ENCODE measurements at regions not wholly inside any gene's neighbourhood (a gene's known extent, or its start where the extent isn't known, plus 50 kb on each side); places are given as distances from the start of the nearest gene placed in this dataset.

DNA sequence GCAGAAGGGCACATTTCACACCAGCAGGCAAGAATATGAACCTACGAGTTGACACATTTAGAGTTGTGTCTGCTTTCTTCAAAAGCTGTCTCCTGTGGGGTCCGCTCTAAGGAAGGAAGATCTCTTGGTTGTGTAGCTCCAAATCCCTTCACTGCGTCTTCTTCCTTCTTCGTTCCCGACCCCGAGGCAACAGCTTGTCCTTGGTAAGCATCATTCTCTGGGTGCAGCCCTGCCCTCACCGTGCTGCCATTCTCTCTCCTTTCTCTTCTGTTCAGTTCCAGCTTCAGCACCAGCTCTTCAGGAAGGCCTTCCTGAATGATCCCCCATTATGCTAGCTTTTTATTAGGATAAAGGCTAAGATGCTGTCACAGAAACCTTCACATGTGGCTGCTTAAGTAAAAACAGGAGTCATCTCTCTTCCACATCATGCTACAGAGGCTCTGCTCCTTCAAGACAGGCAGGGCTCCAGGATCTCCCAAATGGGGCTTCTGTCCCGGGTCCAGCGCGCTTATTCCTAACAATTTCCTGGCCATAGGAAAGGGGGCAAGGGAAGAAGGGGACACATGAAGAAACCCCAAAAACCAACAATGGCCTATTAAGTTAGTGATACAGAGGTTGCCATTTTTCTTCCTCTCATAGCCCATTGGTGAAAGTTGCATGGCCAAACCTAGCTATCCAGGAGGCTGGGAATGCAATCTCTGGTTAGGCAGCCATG is 52.2 kb upstream of the SHH start:
- CTCF ChIA-PET = no interaction called here
- peaks cover 0 to 4% (median 0%) of the 10 kb centered on the region in 3 donors for H3K9me3 ChIP-seq (ENCODE audit: control extremely low read depth in 1 of 3, control insufficient read depth in 2 of 3, insufficient read depth in 1 of 3, low read length in 2 of 3)
- H3K79me2 ChIP-seq (ENCODE audit: control insufficient read depth, insufficient read depth, low read length) = no peaks in the 10 kb centered on the region
- Mint-ChIP-seq H3K4me1 (no peaks in the 10 kb centered on the region), H3K4me3 (no peak overlapping the region), H3K9me3 (ENCODE audit: insufficient read depth) (no peaks in the 10 kb centered on the region), H3K27ac (no peak overlapping the region), H3K27me3 (peaks cover 7% of the 10 kb centered on the region)
- no peak overlapping the region for H2AFZ ChIP-seq (ENCODE audit: insufficient read depth, low read depth, low read length, poor library complexity, severe bottlenecking)
- no peak overlapping the region for H3K4me3 ChIP-seq (ENCODE audit: control extremely low read depth in 1 of 5, extremely low read depth in 1 of 5, insufficient read depth in 1 of 5, low read depth in 2 of 5, low read length in 4 of 5)
- no peaks in the 10 kb centered on the region for H3K27me3 ChIP-seq (replicated peaks in 1 of 4; ENCODE audit: control extremely low read depth in 1 of 4, control insufficient read depth in 3 of 4, insufficient read depth in 4 of 4, low read length in 3 of 4)
- TF ChIP-seq, protein P1, sequence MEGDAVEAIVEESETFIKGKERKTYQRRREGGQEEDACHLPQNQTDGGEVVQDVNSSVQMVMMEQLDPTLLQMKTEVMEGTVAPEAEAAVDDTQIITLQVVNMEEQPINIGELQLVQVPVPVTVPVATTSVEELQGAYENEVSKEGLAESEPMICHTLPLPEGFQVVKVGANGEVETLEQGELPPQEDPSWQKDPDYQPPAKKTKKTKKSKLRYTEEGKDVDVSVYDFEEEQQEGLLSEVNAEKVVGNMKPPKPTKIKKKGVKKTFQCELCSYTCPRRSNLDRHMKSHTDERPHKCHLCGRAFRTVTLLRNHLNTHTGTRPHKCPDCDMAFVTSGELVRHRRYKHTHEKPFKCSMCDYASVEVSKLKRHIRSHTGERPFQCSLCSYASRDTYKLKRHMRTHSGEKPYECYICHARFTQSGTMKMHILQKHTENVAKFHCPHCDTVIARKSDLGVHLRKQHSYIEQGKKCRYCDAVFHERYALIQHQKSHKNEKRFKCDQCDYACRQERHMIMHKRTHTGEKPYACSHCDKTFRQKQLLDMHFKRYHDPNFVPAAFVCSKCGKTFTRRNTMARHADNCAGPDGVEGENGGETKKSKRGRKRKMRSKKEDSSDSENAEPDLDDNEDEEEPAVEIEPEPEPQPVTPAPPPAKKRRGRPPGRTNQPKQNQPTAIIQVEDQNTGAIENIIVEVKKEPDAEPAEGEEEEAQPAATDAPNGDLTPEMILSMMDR (IDR thresholded peaks at IDR 0.05) = no peak
- TF ChIP-seq EZH2 (IDR thresholded peaks at IDR 0.05; ENCODE audit: borderline replicate concordance, insufficient read depth, low read depth, low read length, poor library complexity, severe bottlenecking) = no peak
- H3K4me1 ChIP-seq (ENCODE audit: control insufficient read depth in 2 of 2, insufficient read depth in 2 of 2, low read length in 2 of 2) = no peaks in the 10 kb centered on the region
- no peaks in the 10 kb centered on the region for H3K36me3 ChIP-seq (replicated peaks in 1 of 2; ENCODE audit: control extremely low read depth in 1 of 2, control insufficient read depth in 1 of 2, extremely low read depth in 1 of 2, insufficient read depth in 2 of 2, low read length in 1 of 2)
- 92% methylated on average over 7 of the region's 10 CpGs for WGBS (ENCODE audit: insufficient coverage)
- no peak overlapping the region for H3K9ac ChIP-seq (ENCODE audit: low read length)
- DNase-seq (no peak), ATAC-seq (ENCODE audit: low read depth) (no peak)
- H4K20me1 ChIP-seq (ENCODE audit: control insufficient read depth, insufficient read depth, low read length, poor library complexity, severe bottlenecking) = no peaks in the 10 kb centered on the region
- intact Hi-C loops (cut with micrococcal nuclease) = no loop called here
- no peak overlapping the region for H3K4me2 ChIP-seq (replicated peaks; ENCODE audit: low read depth, low read length, poor library complexity, severe bottlenecking)
- no peak overlapping the region for H3K27ac ChIP-seq (ENCODE audit: low read length in 2 of 2)
- POLR2A ChIA-PET = no interaction called here

DNA sequence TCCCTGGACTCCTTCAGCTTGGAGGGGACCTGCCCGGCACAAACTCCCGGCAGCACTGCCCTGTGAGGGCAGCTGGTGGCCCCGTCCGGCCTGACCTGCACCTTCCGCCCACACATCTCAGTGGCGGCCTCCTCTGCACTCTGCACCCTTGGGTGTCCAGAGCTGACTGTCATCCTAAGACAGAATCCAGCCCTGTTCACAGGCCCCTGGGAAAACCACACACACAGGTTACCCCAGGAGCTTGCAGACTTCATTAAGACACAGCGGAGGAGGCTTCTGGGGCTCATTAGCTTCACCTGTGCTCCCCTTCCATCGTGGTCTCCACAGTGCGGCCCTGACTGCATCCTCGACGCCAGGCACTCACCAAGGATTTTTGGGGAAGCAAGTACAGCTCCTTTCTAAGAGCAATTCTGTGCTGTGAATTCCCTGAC is 51.5 kb upstream of the SHH start:
- Histone ChIP-seq H3K9me3 (ENCODE audit: control extremely low read depth in 1 of 3, control insufficient read depth in 2 of 3, insufficient read depth in 1 of 3, low read length in 2 of 3) (no peaks in the 10 kb centered on the region), H3K4me1 (ENCODE audit: control insufficient read depth in 2 of 2, insufficient read depth in 2 of 2, low read length in 2 of 2) (no peaks in the 10 kb centered on the region), H3K4me2 (replicated peaks; ENCODE audit: low read depth, low read length, poor library complexity, severe bottlenecking) (no peak overlapping the region), H4K20me1 (ENCODE audit: control insufficient read depth, insufficient read depth, low read length, poor library complexity, severe bottlenecking) (no peaks in the 10 kb centered on the region), H3K36me3 (replicated peaks in 1 of 2; ENCODE audit: control extremely low read depth in 1 of 2, control insufficient read depth in 1 of 2, extremely low read depth in 1 of 2, insufficient read depth in 2 of 2, low read length in 1 of 2) (no peaks in the 10 kb centered on the region), H3K79me2 (ENCODE audit: control insufficient read depth, insufficient read depth, low read length) (no peaks in the 10 kb centered on the region), H3K27ac (ENCODE audit: low read length in 2 of 2) (no peak overlapping the region), H3K4me3 (ENCODE audit: control extremely low read depth in 1 of 5, extremely low read depth in 1 of 5, insufficient read depth in 1 of 5, low read depth in 2 of 5, low read length in 4 of 5) (no peak overlapping the region), H3K27me3 (replicated peaks in 1 of 4; ENCODE audit: control extremely low read depth in 1 of 4, control insufficient read depth in 3 of 4, insufficient read depth in 4 of 4, low read length in 3 of 4) (no peaks in the 10 kb centered on the region), H3K9ac (ENCODE audit: low read length) (no peak overlapping the region), H2AFZ (ENCODE audit: insufficient read depth, low read depth, low read length, poor library complexity, severe bottlenecking) (no peak overlapping the region)
- ATAC-seq (ENCODE audit: low read depth) (no peak), DNase-seq (no peak)
- Mint-ChIP-seq H3K27me3 (peaks cover 7% of the 10 kb centered on the region), H3K27ac (no peak overlapping the region), H3K4me1 (no peaks in the 10 kb centered on the region), H3K9me3 (ENCODE audit: insufficient read depth) (no peaks in the 10 kb centered on the region), H3K4me3 (no peak overlapping the region)
- TF ChIP-seq, protein P1 (IDR thresholded peaks at IDR 0.05) = no peak
- no peak for TF ChIP-seq EZH2 (IDR thresholded peaks at IDR 0.05; ENCODE audit: borderline replicate concordance, insufficient read depth, low read depth, low read length, poor library complexity, severe bottlenecking)
- CTCF ChIA-PET = no interaction called here
- 92% methylated on average over 11 of the region's 11 CpGs for WGBS (ENCODE audit: insufficient coverage)
- intact Hi-C loops (cut with micrococcal nuclease) = no loop called here
- POLR2A ChIA-PET = no interaction called here

Measured in B cell (primary cell).